Heart left ventricle (tissue), 16 donors: ENCODE measurements at regions not wholly inside any gene's neighbourhood (a gene's known extent, or its start where the extent isn't known, plus 50 kb on each side); places are given as distances from the start of the nearest gene placed in this dataset.

Source experiments
- ATAC-seq, 4 donors: fragments of 200-7000 bp; cut with Tn5 transposase; one replicate each; pipeline ENCODE4 v1.9.1; 2020 to 2022; ENCODE audit warnings: moderate library complexity in 4 of 4, mild to moderate bottlenecking in 3 of 4, moderate number of reproducible peaks in 1 of 4
- DNase-seq, 5 donors: peaks; one replicate each; pipeline ENCODE4 v3.0.0-alpha.2; 2020
- H3K27ac ChIP-seq, 12 donors: fragments of 200-600 bp; sonication (generic) in 4 of 12; one replicate each; pipeline versions ENCODE4 v1.5.0 to v1.8.0; 2016 to 2022; ENCODE audit warnings: mild to moderate bottlenecking in 2 of 12
- H3K27me3 ChIP-seq, 9 donors: fragments of 200-600 bp; sonication (generic) in 2 of 9; one replicate each; pipeline versions ENCODE4 v1.5.1 to v1.8.0; 2016 to 2022; ENCODE audit warnings: mild to moderate bottlenecking in 3 of 9
- H3K36me3 ChIP-seq, 9 donors: fragments of 200-600 bp; sonication (generic) in 2 of 9; one replicate each; pipeline versions ENCODE4 v1.5.0 to v1.8.0; 2018 to 2022; ENCODE audit warnings: mild to moderate bottlenecking in 2 of 9
- H3K4me1 ChIP-seq, 12 donors: fragments of 200-600 bp; sonication (generic) in 4 of 12; one replicate each; pipeline versions ENCODE4 v1.5.0 to v1.8.0; 2016 to 2022; ENCODE audit warnings: mild to moderate bottlenecking in 3 of 12
- H3K4me3 ChIP-seq, 12 donors: fragments of 200-600 bp; sonication (generic) in 4 of 12; one replicate each; pipeline versions ENCODE4 v1.5.0 to v1.8.0; 2017 to 2022; ENCODE audit warnings: mild to moderate bottlenecking in 9 of 12, moderate library complexity in 4 of 12
- H3K9me3 ChIP-seq, 12 donors: fragments of 200-600 bp; sonication (generic) in 4 of 12; one replicate each; pipeline versions ENCODE4 v1.5.0 to v1.8.0; 2016 to 2022; ENCODE audit warnings: mild to moderate bottlenecking in 1 of 12
- POLR2A ChIP-seq, 2 donors: fragments of 450-650 bp; IDR thresholded peaks; one replicate each; pipeline ENCODE4 v1.6.1; 2017; ENCODE audit warnings: antibody characterized with exemption in 2 of 2, mild to moderate bottlenecking in 2 of 2, moderate library complexity in 2 of 2
- WGBS, 4 donors: extraction: QIAGEN DNeasy Blood & Tissue Kit in 2 of 4; methylation state at CpG; one replicate each; pipeline versions ENCODE4 v1.1.5 to v1.1.7; 2013 to 2018; 5-methylcytosine and 5-hydroxymethylcytosine counted together
- intact Hi-C, 10 donors: fragments of 100-400 bp; cut with DNase I; formaldehyde crosslinking; loops; one replicate each; pipeline versions ENCODE4 v1.11.1 to v1.14.2; 2022
- TF ChIP-seq, protein P1 (sequence below), 12 donors: fragments of 200-600 bp; sonication (generic) in 4 of 12; IDR thresholded peaks; one replicate each; pipeline versions ENCODE4 v1.5.0 to v1.8.0; 2018 to 2022; ENCODE audit warnings: antibody characterized with exemption in 12 of 12, mild to moderate bottlenecking in 5 of 12
- donor health status: ischemic (EF 13 %, LVEDD 7.1; RV severe dilation, severe dysfunction).
- donor health status: healthy with polysubstance abuse.
- donor health status: DM: no; HTN: yes; CAD: no.
- donor health status: DM: no; HTN: no; CAD: no.
- donor health status: ischemic (EF 25% LVEDD 6.9; RV normal size, moderate dysfunction).
- donor health status: ischemic (EF 25% LVEDD 5.7; RV mildly dilated, moderate dysfunction).
- donor health status: healthy.
- donor health status: DM: yes; HTN: yes; CAD: no.
- donor health status: ischemic (EF 35%, LVEDD 5.7; RV mildly dilated, moderate dysfunction).
- donor health status: nonischemic (EF 11% LVEDD 7.7; RV severe dilation, severe dysfunction).
- donor health status: DM: yes; HTN: yes; CAD: no.
- donor health status: PGD.
- donor health status: ischemic (EF 29% LVEDD 5.4; RV normal size, mild dysfunction).
- donor health status: nonischemic (EF 23%, LVEDD 6.1; RV moderate dilation, normal function).

DNA sequence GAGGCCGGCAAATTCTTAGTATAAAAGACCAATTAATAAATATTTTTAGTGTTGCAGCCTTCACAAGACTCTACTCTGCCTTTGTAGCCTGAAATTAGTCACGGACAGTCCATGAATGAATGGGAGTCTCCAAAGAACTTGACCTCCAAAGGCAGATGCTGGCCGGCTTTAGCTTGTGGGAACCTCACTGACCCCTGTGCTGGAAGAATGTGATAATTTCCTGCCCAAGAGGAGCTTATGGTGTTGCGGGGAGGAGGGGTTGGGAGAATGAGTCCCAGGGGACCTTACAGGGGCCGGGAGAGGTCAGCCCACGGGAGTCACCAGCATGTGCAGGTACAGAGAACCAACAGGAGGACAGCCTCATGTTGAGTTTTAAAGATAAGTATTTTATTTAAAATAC, 143.1 kb downstream of the IRX2 start:
- TF ChIP-seq, protein P1, sequence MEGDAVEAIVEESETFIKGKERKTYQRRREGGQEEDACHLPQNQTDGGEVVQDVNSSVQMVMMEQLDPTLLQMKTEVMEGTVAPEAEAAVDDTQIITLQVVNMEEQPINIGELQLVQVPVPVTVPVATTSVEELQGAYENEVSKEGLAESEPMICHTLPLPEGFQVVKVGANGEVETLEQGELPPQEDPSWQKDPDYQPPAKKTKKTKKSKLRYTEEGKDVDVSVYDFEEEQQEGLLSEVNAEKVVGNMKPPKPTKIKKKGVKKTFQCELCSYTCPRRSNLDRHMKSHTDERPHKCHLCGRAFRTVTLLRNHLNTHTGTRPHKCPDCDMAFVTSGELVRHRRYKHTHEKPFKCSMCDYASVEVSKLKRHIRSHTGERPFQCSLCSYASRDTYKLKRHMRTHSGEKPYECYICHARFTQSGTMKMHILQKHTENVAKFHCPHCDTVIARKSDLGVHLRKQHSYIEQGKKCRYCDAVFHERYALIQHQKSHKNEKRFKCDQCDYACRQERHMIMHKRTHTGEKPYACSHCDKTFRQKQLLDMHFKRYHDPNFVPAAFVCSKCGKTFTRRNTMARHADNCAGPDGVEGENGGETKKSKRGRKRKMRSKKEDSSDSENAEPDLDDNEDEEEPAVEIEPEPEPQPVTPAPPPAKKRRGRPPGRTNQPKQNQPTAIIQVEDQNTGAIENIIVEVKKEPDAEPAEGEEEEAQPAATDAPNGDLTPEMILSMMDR (IDR thresholded peaks at IDR 0.05) = no peak
- TF ChIP-seq POLR2A (IDR thresholded peaks at IDR 0.05) = no peak
- whole genome bisulfite sequencing, 4 donors = 75 to 77% (median 77%) methylated on average over 6 of the region's 6 CpGs
- intact Hi-C loops = no loop called here
- Histone ChIP-seq H3K9me3 (no peaks in the 10 kb centered on the region), H3K4me3 (no peak overlapping the region), H3K27ac (no peak overlapping the region), H3K27me3 (peaks cover 0 to 2% (median 0%) of the 10 kb centered on the region in 9 donors), H3K4me1 (no peaks in the 10 kb centered on the region), H3K36me3 (no peaks in the 10 kb centered on the region)
- ATAC-seq (no peak), DNase-seq (no peak)

DNA sequence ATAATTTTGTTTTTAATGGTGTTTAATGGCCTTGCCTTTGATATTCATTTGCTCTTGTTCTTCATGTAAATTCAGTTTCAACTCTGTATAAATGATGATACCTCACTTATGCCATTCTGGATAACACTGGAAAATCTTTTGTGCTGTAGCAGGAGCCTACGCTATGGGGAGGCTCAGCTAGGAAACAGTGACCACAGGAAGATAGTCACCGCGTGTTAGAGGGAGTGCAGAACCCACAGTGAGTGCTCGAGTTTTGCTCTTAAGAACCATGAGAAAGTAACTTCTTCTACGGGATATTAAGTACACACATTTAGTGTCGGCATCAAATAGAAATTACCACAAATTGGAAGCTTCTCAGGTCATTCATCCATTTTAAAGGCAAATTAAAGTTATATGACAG, 143.9 kb downstream of the IRX2 start:
- no peak for TF ChIP-seq POLR2A (IDR thresholded peaks at IDR 0.05)
- TF ChIP-seq, protein P1 (IDR thresholded peaks at IDR 0.05) = no peak
- 69 to 77% (median 72%) methylated on average over 6 of the region's 6 CpGs for WGBS, 4 donors

DNA sequence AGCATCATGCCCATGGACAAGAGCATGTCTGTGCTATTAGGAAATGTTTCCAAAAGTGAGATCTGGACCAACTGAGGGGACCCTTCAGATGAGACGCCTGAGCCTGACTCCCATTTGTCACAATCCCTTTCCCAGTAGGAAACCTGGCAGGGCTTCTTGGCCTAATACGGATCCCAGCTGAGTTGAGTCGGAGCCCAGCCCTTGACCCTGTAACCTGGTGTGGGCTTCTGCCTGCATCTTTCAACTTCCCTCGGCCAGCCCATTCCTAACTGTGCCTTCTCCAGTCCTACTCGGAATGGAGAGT, 148.3 kb downstream of the IRX2 start:
- WGBS, 4 donors = 50 to 64% (median 53%) methylated on average over 4 to 5 of the region's 5 CpGs
- Histone ChIP-seq H3K9me3 (peaks cover 0 to 2% (median 0%) of the 10 kb centered on the region in 12 donors), H3K4me1 (peaks cover 0 to 2% (median 0%) of the 10 kb centered on the region in 12 donors), H3K36me3 (no peaks in the 10 kb centered on the region), H3K27me3 (peaks cover 0 to 2% (median 0%) of the 10 kb centered on the region in 9 donors), H3K27ac (no peak overlapping the region), H3K4me3 (no peak overlapping the region)
- no peak for TF ChIP-seq POLR2A (IDR thresholded peaks at IDR 0.05)
- TF ChIP-seq, protein P1 (IDR thresholded peaks at IDR 0.05) = no peak
- intact Hi-C loops = no loop called here
- DNase-seq (no peak), ATAC-seq (no peak)

More for the DNA sequence above, 143.9 kb downstream of the IRX2 start:
- Histone ChIP-seq H3K27me3 (peaks cover 0 to 2% (median 0%) of the 10 kb centered on the region in 9 donors), H3K27ac (no peak overlapping the region), H3K36me3 (no peaks in the 10 kb centered on the region), H3K9me3 (no peaks in the 10 kb centered on the region), H3K4me1 (peaks cover 0 to under 1% (median 0%) of the 10 kb centered on the region in 12 donors), H3K4me3 (no peak overlapping the region)
- ATAC-seq (no peak), DNase-seq (no peak)
- intact Hi-C loops = no loop called here

DNA sequence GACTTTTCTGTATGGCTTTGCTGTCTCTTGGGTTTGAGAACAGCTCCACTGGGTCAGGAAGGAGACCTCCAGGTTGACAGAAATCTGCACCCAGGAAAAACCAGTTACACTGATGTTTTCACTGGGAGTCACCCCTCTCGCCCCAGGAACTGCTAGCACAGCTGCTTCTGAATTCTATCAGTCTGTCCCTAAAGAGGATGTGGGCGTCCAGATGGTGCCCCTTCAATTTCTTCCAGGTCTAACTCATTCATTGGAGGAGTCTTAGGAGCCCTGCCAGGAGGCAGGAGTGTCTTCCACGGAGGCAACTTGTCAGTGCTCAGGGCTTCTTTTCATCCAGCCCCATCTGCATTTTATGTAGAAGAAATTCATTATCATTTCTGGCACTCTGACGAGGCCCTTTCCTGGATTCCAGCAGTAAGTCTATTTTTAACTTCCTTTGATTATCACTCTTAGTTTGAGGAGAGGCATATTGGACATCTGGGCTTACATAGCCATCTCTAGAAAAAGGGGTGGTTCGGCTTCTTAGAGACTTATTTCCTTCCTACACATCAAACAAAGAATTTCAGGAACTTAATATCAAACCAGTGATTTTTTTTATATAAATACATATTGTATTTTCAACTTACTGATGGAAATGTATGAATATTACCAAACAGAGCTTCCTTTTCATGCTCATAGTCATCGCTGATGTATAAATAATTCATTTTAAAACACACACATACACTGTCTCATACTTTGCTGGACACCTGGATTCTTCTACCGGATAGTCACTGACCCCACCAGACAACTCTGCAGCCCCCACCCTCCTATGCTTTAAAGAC, 148.8 kb downstream of the IRX2 start:
- peaks cover 0 to 2% (median 0%) of the 10 kb centered on the region in 12 donors for H3K4me1 ChIP-seq
- DNase-seq = no peak
- no peak overlapping the region for H3K27ac ChIP-seq
- H3K36me3 ChIP-seq = no peaks in the 10 kb centered on the region
- H3K27me3 ChIP-seq = peaks cover 0 to under 1% (median 0%) of the 10 kb centered on the region in 9 donors
- WGBS, 4 donors = 36 to 42% (median 40%) methylated on average over 7 of the region's 7 CpGs
- H3K9me3 ChIP-seq = peaks cover 0 to 2% (median 0%) of the 10 kb centered on the region in 12 donors
- intact Hi-C loops = no loop called here
- TF ChIP-seq, protein P1 (IDR thresholded peaks at IDR 0.05) = no peak
- no peak for TF ChIP-seq POLR2A (IDR thresholded peaks at IDR 0.05)
- no peak for ATAC-seq
- no peak overlapping the region for H3K4me3 ChIP-seq
